GM19351 (cell line): ENCODE measurements at regions not wholly inside any gene's neighbourhood (a gene's known extent, or its start where the extent isn't known, plus 50 kb on each side); places are given as distances from the start of the nearest gene placed in this dataset.
A peak's percentile ranks its signal among the peaks of the same experiment; 100 is the strongest.

Source experiments
- ATAC-seq: cut with Tn5 transposase; IDR thresholded peaks from one replicate; pipeline ENCODE4 v1.9.1; 2021; ENCODE audit warnings: mild to moderate bottlenecking, moderate library complexity; ENCODE audit not compliant: unreplicated experiment

DNA sequence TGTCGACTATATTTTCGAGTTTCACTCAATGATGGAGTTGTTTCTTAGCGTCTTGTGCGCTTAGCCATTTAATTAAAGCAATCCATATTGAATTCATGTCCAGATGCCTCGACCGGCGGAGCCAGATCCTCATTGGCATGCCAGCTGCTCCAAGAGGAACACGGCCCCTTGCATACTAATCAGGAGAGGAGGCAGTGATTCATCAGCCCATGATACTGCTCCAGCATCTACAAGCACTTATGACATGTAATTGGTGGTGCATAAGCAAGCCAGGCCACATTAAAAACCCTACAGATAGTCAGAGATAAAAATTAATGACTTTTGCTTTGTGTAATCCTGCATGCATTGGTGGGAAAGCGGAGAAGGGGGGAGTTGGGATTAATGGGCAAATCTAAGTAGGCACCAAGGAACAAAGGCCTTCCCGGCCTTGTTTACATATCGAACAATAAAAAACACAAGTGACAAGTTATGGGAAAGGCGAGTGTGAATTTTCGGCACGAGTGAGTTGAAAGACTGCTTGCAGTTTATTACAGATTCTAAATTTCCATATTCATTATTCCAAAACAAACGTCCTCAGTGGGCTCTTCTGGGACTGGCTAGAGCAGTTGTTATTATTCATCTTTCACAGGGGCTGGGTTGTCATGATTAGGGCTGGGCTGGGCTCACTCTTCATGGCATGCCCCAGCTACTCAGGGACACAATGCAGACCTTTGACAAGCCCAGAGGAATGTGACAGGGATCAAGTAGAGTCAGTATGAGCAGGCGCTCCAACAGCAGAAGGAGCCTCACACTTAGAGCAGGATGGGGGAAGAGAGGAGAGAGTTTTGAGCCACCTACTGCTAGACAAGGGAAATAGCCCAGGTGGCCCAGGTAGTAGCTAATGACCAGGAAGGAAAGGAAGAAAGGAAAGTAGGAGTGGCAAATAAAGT is 281.7 kb upstream of the ZFHX3 start:
- no peak for ATAC-seq

DNA sequence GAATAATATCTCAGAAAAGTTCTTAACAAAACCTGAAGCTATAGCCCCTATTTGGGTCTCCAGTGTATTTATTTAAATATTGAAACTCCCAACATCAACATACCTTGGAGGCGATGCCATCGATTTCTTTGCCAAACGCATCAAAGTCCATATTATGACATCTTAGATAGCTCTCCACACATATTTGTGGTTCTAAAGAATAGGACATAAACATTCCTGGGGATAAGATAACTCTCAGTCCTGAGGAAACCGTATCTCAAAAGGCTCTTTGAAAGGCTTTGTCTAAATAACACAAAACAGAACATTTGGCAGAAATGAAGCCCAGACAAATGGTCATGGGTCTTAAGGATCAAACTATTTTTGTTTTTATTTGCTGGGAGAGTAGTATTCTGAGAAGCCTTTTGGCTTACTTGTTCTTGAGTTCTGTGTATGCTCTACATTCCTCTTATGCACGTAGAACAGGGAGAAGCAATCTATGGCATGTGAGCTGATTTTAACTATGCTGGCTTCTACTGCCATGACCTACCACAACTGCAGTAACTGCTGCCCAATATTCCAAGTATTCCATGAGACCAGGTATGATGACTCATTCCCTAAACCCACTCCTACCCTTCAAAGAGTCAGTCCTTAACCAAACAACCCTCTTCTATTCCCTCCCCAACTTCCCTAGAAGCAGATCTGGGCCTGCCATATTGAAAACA is 279.0 kb upstream of the ZFHX3 start:
- ATAC-seq: no peak

DNA sequence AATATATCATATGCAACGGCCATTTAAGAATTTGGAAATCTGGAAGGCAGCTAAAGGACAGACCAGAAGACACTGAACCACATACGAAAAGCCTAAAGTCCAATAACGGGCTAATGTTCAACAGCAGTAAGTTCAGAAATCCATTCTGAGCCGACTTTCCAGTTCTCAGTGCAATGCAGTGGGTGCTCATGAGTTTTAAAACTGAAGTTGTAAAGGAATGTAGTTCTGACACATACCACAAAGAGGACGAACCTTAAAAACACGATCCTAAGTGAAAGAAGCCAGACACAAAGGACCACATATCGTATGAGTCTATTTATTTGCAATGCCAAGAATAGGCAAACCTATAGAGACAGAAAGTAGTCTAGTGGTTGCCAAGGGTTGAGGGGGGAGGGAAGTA is 278.3 kb upstream of the ZFHX3 start:
- no peak for ATAC-seq

DNA sequence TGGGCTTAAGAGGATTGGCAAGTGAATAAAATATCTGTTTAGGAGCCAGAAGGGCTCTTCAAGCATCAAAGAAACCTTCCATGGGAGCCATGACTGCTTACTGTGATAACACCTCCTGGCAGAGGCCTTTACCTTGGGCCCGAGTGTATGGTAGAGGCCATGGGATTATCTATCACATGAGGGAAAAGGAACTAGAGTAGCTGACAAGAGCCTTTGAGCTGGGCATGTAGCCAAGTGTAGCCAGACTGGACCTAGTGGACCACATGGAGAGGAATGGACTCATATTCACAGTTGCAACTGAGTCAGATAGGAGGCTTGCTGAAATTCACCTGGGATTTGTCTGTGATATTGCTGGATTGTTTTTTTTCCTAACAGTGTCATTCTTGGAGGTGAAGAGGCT is 276.0 kb upstream of the ZFHX3 start:
- no peak for ATAC-seq

DNA sequence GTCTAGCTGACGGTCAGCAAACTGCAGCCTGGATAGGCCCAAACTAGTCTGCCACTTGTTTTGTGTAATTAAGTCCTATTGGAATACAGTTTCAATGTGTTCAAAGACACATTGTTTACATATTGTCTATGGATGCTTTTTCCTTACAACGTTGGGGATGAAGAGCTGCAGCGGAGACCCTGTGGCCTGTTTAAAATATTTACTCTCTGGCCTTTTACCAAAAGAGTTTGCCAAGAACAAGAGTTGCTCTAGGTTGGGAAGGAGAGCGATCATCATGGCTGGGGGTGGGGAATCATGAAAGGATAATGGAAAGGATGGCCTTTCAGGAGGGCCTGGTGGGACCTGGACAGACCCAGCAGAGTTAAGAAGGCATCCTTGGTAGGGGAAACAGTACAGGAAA is 274.9 kb upstream of the ZFHX3 start:
- no peak for ATAC-seq

DNA sequence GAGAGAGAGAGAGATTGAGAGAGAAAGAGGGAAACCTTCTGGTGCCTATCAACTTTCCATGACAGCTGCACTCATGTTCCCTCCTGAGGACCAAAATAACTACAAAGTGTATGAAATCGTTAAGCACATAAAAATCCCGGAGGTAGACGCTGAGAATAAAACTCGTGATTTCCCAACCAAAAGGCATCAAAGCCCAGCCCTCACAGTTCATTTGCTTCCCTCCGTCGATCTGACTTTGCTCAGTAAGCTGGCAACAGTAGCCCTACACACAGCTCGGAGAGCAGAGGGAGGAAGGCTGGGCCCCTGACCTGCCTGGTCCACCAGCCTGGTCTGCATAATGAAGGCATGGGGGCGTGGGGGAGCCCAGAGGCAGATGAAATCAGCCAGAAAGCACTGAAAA is 273.9 kb upstream of the ZFHX3 start:
- no peak for ATAC-seq

DNA sequence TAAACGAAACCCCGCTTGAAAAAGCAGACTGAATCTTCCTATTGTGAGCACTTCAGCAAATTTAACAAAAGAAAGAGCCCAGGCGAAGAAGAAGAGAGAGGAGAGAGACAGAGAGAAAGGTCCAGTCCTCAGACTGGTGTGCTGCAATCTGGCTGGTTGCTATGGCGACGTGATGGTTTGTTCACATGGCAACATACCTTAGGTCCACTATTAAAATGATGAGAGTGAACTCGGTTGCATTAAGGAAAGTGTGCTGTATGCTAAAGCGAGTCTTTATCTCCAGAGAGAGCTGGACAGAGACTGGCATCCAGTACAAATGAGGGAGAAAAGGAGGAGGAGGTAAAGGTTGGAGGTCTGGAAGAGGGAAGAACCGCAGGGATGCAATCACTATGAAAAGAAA is 271.8 kb upstream of the ZFHX3 start:
- ATAC-seq: no peak

DNA sequence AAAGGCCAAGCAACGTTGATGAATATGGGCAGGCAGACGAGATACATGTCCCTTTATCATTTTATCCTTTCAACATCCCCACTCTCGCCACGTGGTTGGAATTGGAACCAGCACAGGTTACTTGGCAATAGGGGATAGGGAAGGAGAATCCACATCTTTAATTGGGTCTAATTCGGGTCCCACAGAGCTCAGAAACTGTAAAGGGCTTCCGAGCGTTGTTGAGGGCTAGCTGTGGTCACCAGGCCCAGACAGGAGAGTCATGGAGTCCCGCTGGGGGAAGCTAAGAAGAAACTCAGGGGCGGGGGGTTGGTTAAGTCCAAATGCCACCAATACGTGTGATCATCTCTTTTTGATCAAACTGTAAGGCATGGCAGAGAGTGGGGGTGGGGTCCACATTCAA is 271.3 kb upstream of the ZFHX3 start:
- ATAC-seq: no peak

DNA sequence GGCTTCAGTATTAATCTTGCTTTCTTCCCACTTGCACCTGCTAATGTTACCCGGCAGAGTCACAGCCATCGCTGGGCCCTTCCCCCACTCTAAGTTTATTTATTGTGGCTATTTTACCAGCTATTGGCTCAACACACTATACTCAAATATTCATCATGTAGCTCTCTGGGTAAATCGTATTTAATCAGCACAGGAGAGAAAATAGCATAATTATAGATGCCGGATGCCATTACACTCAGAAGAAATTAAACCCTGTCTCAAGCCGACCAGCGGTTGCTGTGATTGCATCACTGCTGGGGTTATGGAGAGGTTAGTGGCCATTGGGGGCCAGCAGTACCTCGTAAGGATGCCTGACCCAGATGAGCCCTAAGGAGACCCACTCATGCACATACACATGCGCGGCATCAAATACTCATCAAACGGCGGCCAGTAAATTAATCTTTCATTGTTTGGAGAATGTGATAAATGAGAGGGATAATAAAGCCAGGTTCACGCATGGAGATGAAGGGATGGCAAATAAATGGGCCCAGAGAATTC is 269.5 kb upstream of the ZFHX3 start:
- ATAC-seq: no peak

DNA sequence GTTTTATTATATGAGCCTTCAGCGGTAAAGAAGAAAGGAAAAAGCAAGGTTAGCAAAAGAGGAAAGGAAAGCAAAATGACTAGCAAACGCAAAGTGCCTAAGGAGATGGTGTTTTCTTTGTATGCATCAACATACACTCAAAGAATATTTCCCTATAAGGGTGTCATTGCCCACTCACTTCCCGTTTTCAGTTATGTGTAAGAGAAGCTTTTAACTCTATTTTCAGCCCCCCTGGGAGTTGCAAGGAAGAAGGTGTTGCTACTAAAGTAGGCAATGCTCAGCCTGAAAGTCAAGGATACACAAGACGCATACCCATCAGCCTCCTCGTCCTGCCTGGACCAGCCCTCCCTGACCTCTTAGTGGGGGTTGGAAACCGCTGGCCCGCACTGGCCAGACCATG is 267.7 kb upstream of the ZFHX3 start:
- ATAC-seq: peak; percentile 92

DNA sequence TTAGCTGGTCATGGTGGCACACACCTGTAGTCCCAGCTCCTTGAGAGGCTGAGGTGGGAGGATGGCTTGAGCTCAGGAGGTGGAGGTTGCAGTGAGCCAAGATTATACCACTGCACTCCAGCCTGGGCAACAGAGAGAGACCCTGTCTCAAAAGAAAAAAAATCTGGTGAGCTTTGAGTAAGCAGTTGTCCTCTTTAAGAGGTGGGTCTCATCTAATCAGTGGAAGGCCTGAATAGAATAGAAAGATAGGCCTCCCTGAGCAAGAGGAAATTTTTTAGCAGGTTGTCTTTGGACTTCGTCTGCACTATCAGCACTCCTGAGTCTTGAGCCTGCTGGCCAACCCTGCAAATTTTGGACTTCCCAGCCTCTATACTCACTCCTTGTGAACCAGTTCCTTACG is 266.0 kb upstream of the ZFHX3 start:
- ATAC-seq: no peak

DNA sequence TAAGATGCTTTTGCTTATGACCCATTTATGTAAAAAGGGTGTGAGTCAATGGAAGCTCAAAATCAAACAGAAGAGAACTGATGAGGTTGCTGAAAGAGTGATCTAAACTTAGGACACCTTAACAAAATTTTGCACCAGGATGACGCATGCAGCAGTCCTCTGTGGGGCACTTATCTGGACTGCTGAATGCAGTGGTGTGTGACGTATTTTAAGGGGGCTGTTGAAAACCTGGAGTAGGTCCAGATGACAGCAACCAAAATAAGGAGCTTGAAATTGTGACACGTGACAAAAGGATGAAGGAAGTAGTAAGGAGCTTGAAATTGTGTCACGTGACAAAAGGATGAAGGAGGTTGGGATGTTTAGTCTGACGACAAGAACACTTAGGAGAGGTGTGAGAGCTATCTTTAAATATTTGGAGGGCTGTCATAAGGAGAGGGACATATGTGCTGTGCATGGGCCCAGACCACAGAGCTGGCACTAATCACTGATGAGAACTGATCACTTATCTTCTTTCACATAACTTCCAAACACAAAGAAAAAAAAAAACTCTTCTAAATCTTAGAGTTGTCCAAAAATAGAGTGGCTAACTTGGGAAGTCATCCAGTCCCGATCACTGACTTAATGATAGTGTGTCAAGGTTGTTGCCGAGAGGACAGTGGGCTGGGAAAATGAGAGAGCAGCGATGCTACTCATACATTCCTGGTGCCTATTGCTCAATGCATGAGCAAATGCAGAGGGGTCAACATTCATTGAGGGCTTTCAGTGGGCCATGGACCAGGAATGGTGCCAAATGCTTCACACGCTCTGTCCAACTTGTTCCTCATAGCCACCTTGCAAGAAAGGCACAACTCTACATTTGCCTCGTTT is 264.2 kb upstream of the ZFHX3 start:
- no peak for ATAC-seq

DNA sequence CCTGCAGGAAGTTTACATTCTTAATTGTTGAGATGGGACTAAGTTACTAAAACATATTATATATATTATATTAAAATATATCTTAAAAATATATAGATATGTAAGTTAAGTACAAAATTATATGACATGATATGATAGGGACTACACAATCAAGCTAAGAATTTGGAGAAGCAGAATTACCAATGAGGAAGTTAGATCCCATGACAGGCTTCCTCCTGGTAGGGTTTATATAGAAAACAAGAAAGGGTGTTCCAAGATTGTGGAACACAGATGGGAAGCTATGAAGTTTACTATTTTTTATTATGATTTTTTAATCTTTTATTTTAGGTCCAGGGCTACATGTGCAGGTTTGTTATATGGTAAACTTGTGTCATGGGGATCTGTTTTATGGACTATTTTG is 260.8 kb upstream of the ZFHX3 start:
- ATAC-seq: no peak

DNA sequence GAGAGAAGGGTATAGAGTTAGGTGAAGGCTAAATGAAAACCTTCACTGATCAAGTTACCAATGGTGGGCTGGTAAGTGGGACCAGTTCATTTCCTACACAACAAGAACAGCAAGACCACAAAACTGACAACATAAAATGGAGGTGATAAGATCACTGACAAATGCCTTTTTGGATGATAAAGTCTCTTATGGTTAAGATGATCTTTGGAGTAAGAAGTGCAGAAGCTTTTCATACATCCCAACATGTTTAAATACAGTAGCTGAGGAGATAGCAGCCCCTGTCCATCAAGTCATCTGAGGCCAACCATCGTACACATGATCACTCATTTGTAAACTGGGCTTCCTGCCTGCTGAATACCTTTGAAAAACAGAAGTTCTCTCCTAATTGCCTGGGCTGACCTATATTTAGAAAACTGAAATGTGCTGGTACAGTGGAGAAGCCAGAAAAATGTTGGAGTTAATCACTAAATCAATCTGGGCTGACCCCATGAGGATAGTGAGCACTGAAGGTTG is 259.0 kb upstream of the ZFHX3 start:
- no peak for ATAC-seq

DNA sequence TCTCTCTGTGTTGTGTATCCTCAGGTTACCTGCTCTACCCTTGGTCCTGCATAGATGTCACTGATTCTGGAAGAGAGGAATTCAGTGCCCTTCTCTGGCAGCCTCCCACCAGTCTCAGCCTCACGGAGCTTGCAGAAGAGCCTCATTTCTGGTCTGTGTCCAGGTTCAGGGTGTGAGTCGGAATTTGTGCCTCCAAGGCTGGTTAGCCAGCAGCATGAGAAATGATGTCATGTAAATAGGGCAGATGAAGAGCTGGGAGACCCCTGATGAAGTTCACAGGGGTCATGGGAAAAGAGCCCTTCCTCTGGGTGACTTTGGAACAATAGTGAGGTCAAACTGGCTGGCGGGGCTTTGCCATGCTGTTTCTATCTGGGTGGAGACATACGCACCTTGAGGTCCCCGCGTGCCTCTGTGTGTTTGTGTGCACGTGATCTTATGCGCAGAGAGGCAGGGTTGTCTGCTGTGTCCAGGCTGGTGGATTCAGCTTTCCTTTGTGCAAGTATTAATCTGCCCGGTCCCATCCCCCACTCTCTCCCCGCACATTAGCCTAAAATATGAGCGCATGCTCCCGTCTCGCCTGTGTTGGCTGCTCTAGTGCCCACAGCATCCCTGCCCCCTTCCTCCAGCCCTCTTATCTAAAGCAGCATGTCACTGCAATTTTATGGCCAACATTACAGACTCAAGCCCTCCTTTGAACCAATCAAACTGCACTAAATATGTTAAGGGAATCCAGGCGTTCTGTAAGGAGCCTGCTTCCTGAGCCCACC is 256.3 kb upstream of the ZFHX3 start:
- no peak for ATAC-seq

DNA sequence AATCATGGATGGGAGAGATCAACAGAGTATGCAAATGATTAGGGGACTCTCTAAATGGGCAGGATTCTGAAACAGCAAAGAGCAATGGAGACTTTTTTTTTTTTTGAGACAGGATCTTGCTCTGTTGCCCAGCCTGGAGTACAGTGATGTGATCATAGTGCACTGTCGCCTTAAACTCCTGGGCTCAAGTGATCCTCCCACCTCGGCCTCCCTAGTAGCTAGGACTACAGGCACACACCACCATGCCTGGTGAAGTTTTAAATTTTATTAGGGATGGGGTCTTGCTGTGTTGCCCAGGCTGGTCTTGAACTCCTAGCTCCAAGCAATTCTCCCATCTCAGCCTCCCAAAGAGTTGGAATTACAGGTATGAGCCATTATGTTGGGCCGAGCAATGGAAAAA is 255.0 kb upstream of the ZFHX3 start:
- ATAC-seq: no peak

DNA sequence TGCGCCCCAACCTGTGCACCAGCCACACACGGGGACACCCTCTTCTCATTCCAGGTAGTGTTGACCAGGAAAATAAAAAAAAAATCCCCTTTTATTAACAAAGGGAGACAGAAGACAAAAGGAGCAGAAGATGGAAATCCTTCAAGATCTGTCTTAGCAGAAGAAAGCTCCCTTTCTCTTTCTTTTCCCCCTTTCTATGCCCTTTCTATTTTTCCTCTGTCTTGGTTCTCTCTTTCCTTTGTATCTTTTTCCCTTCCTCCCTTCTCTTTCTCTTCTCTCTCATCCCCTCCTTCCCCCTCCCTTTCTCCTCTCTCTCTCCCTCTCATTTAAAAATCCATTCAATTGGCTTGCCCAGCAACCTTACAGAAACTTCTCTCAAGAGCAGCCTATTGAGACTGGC is 254.1 kb upstream of the ZFHX3 start:
- ATAC-seq: no peak

DNA sequence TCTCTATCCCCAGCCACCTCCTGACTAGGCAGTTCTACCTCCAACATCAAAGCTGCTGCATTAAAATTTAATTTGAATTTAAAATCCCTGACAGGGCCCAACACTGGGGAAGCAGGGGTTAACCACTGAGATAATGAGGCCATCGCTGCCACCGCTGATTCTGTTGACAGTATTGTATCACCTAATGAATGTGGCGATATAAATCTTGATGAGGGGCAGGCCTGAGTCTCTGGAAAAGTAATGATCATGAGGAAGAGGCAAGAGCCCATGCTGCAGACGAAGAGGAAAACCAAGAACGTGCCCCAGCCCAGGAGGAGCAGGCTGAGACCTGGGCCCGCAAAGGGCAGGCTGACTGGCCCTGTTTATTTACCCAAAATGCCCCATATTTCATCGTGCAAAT is 251.4 kb upstream of the ZFHX3 start:
- ATAC-seq: no peak

DNA sequence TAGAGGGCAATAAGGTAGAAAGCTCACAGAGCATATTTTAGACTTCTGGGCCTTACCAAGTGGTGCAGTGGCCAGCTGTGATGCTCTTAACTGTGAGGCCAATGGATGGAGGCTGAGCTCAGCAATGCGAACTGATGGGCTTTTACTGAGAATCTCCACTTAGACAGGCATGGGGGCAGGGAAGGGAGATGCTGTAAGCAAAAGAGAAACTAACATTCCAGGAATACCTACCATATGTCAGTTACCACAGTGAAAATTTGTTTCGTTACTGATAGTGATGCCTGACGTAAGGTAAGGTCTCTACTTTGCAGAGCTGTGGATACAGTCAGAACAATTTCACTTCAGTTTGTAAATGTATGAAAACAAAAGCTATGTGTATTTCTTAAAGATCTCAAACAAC is 250.6 kb upstream of the ZFHX3 start:
- no peak for ATAC-seq

DNA sequence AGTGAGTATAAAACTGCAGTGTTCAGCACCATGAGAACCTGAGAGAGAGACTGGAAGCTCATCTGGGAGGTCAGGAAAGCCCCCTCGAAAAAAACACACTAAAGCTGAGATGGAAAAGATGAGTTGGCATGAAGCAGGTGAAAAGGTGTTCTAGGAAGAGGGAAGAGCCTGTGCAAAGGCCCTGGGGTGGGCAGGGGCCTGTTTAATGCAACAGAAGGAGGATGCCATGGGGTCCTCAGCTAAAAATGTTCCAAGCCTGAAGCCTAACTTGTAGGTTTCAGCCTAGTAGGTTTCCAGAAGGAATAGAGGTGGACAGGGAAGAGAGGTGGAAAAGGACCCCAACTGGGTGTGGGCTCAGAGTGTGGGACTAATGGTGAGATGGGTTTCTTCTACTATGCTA is 242.3 kb upstream of the ZFHX3 start:
- ATAC-seq: no peak
